IPS-18c (cell line): ENCODE measurements at regions not wholly inside any gene's neighbourhood (a gene's known extent, or its start where the extent isn't known, plus 50 kb on each side); places are given as distances from the start of the nearest gene placed in this dataset.
"Not testable (repeated sequence)": the region's sequence is repeated elsewhere in the genome, so short reads cannot be mapped to it uniquely, and the experiment has no call there.

Experiments used
- H3K4me3 ChIP-seq: 2 replicates; pipeline ENCODE4 v1.7.0; 2013; ENCODE audit warnings: low read depth, mild to moderate bottlenecking, low read length, moderate library complexity; ENCODE audit not compliant: insufficient read depth
- H3K9me3 ChIP-seq: one replicate; pipeline ENCODE4 v1.6.1; 2013; ENCODE audit warnings: mild to moderate bottlenecking, low read length, moderate library complexity; ENCODE audit not compliant: control insufficient read depth, insufficient read depth

GRCh38 chr7:41421056-41421455 lies 281.8 kb downstream of the INHBA start:
- H3K4me3 ChIP-seq: no peak overlapping the region
- H3K9me3 ChIP-seq: no peaks in the 10 kb centered on the region

- Histone ChIP-seq H3K9me3 (no peaks in the 10 kb centered on the region), H3K4me3 (no peak overlapping the region)
These were observed 282.5 kb downstream of the INHBA start for GRCh38 chr7:41420421-41420820.

- H3K4me3 ChIP-seq: no peak overlapping the region
- H3K9me3 ChIP-seq: no peaks in the 10 kb centered on the region
These were observed 284.6 kb downstream of the INHBA start for GRCh38 chr7:41418337-41418736.

GRCh38 chr7:41416208-41416595 lies 286.7 kb downstream of the INHBA start:
- H3K9me3 ChIP-seq: no peaks in the 10 kb centered on the region

GRCh38 chr7:41415471-41416207 lies 287.3 kb downstream of the INHBA start:
- Histone ChIP-seq H3K9me3 (no peaks in the 10 kb centered on the region), H3K4me3 (no peak overlapping the region)

More at GRCh38 chr7:41416208-41416595, 286.7 kb downstream of the INHBA start:
- H3K4me3 ChIP-seq: no peak overlapping the region

- Histone ChIP-seq H3K4me3 (no peak overlapping the region), H3K9me3 (no peaks in the 10 kb centered on the region)
These were observed 287.8 kb downstream of the INHBA start for GRCh38 chr7:41415051-41415450.

- Histone ChIP-seq H3K4me3 (no peak overlapping the region), H3K9me3 (no peaks in the 10 kb centered on the region)
These were observed 298.4 kb downstream of the INHBA start for GRCh38 chr7:41404375-41405074.

GRCh38 chr7:41403291-41403690 lies 299.6 kb downstream of the INHBA start:
- Histone ChIP-seq H3K9me3 (no peaks in the 10 kb centered on the region), H3K4me3 (no peak overlapping the region)

GRCh38 chr7:41401833-41402232 lies 301.1 kb downstream of the INHBA start:
- H3K9me3 ChIP-seq: no peaks in the 10 kb centered on the region

GRCh38 chr7:41399171-41399570 lies 303.7 kb downstream of the INHBA start:
- Histone ChIP-seq H3K9me3 (no peaks in the 10 kb centered on the region), H3K4me3 (no peak overlapping the region)

More at GRCh38 chr7:41401833-41402232, 301.1 kb downstream of the INHBA start:
- no peak overlapping the region for H3K4me3 ChIP-seq

GRCh38 chr7:41391818-41392217 lies 311.1 kb downstream of the INHBA start:
- Histone ChIP-seq H3K9me3 (no peaks in the 10 kb centered on the region), H3K4me3 (no peak overlapping the region)

- not testable (repeated sequence) for H3K9me3 ChIP-seq, H3K4me3 ChIP-seq
These were observed 314.0 kb downstream of the INHBA start for GRCh38 chr7:41388933-41389332.

- H3K9me3 ChIP-seq: no peaks in the 10 kb centered on the region
- H3K4me3 ChIP-seq: no peak overlapping the region
These were observed 316.9 kb downstream of the INHBA start for GRCh38 chr7:41385996-41386395.

GRCh38 chr7:41384418-41384817 lies 318.5 kb downstream of the INHBA start:
- Histone ChIP-seq H3K4me3 (no peak overlapping the region), H3K9me3 (no peaks in the 10 kb centered on the region)

- H3K9me3 ChIP-seq: no peaks in the 10 kb centered on the region
- H3K4me3 ChIP-seq: no peak overlapping the region
These were observed 319.3 kb downstream of the INHBA start for GRCh38 chr7:41383596-41383995.

- H3K4me3 ChIP-seq: no peak overlapping the region
- H3K9me3 ChIP-seq: no peaks in the 10 kb centered on the region
These were observed 324.7 kb downstream of the INHBA start for GRCh38 chr7:41378156-41378555.

GRCh38 chr7:41375582-41375981 lies 327.3 kb downstream of the INHBA start:
- Histone ChIP-seq H3K4me3 (no peak overlapping the region), H3K9me3 (no peaks in the 10 kb centered on the region)

- H3K4me3 ChIP-seq: no peak overlapping the region
- no peaks in the 10 kb centered on the region for H3K9me3 ChIP-seq
These were observed 328.6 kb downstream of the INHBA start for GRCh38 chr7:41374150-41374848.
